RCC 7860 (cell line): ENCODE measurements at regions not wholly inside any gene's neighbourhood (a gene's known extent, or its start where the extent isn't known, plus 50 kb on each side); places are given as distances from the start of the nearest gene placed in this dataset.
"Not testable (repeated sequence)": the region's sequence is repeated elsewhere in the genome, so short reads cannot be mapped to it uniquely, and the experiment has no call there.

Source experiments
- DNase-seq: peaks from one replicate; pipeline ENCODE4 v3.0.0-alpha.2; 2015; ENCODE audit warnings: low spot score
- FAIRE-seq: peaks from 2 replicates; lab custom pipeline; 2012; peaks lifted over from hg19 to GRCh38; lab: Jason Lieb, UNC

DNA sequence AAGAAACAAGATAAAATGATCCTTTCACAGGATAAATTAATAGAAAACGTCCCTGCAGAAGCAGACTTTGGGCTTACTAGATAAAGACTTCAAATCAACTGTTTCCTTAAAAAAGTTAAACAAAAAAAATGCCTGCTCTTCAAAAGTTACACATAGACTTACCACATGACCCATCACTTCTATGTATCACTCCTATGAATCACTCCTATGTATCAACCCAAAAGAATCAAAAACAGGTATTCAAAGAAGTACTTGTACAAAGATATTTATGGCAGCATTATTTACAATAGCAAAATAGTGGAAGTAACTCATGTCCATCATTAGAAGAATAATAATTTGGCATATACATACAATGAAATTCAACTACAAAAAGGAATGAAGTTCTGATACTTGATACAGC lies 56.3 kb upstream of the PRDM9 start:
- FAIRE-seq: no peak
- DNase-seq: no peak

DNA sequence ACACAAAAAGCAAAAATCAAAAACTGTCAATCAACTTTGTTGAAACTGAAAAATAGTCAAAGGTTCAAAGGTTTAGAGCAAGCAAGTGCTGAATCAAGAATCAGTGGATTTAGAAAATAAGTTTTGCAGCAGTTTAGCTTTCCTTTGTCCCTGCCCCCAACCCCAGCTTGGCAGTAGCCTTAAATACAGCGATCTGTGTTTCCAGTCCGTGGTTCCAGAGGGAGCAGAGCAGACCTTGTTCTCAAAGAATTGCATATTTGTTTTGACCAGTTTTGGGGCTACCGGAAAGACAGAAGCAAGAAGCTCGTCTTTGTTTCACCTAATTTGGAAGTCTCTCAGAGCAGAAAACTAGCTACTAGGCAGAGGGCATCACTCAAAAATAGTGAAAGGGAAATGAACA lies 57.2 kb upstream of the PRDM9 start:
- DNase-seq: no peak
- no peak for FAIRE-seq

DNA sequence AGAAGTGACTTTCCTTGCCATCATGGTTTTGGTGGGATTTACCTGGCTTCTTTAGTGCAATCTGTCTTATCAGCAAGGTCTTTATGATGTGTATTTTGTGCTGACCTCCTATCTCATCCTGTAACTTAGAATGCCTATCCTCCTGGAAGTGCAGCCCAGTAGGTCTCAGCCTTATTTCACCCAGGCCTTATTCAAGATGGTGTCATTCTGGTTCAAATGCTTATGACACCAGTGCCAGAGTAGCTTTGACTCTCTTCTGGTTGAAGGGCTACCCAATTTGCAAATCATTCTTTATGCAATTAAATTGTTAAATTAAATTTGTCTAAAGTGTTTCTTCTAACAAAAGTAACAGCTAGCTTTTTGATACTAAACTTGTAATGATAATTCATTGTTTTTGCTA lies 58.8 kb upstream of the PRDM9 start:
- no peak for FAIRE-seq
- DNase-seq: no peak

DNA sequence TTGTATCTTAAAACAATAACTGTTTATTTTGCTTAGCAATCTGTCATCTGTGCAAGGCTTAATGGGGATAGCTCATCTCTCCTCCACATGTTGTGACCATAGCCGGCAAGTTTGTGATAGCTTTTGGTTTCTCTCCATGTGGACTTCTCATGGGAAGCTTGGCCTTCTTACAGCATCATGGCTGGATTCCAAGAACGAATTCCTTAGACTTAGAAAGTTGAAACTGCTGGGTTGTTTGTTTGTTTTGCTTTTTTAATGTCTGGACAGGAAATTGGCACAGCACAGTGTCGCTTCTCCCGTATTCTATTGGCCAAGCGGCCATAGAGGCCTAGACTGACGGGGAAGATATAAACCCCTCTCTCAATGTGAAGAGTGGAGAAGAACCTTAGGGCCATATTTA lies 61.0 kb upstream of the PRDM9 start:
- FAIRE-seq: no peak
- no peak for DNase-seq

DNA sequence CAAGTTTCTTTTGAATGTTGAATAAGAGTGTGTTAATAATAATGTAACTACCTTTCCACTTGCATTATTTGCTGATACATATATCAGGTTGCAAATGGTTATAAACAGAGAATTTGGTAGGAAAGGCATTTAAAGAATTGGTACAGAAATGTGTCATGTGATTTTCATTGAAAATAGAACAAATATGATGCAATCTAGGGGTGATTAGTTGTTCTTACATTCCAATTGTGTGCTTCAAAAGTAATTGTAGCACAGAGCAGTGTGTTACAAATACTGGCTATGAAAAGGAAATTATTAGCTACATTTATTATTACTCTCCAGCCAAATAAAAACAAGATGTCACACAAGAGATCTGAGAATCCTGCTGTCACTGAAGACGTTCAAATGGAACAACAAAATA lies 61.8 kb upstream of the PRDM9 start:
- FAIRE-seq (no peak), DNase-seq (no peak)

DNA sequence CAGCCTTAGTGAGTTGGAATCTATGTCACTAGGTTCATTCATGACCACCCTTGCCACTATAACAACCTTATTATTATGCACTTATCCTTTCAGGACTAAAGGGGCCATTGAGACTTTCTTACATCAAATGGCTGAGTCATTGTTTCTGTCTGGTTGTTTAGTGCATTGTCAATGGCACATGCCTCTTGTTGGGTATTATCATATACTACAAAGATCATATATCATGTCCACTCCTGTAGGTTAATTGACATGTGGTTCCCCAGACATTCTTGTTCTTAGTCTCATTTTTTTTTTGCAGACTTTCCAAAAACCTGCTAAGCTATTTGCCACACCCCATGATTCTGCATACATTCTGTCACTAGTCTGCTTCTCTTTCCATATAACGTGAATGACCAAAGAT lies 66.7 kb upstream of the PRDM9 start:
- FAIRE-seq: no peak

DNA sequence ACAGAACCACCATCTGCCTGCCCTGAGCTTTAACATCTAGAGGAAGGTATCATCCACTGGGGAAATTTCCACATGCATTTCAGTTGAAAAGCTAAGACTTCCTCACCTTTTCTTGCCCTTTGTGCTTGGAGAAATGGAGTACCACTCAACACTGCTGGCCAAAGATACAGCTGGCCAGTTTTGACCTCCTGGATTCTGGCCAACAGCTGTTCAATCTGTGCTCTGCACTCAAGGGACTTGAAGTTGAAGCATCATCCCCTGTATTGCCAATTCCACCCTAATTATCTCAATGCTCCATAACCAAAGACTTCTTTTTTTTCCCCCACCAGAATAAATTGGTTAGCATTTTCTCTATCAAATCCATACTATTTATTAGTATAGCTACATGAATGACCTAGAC lies 70.4 kb upstream of the PRDM9 start:
- no peak for FAIRE-seq
- no peak for DNase-seq

More for the DNA sequence above, 66.7 kb upstream of the PRDM9 start:
- no peak for DNase-seq

DNA sequence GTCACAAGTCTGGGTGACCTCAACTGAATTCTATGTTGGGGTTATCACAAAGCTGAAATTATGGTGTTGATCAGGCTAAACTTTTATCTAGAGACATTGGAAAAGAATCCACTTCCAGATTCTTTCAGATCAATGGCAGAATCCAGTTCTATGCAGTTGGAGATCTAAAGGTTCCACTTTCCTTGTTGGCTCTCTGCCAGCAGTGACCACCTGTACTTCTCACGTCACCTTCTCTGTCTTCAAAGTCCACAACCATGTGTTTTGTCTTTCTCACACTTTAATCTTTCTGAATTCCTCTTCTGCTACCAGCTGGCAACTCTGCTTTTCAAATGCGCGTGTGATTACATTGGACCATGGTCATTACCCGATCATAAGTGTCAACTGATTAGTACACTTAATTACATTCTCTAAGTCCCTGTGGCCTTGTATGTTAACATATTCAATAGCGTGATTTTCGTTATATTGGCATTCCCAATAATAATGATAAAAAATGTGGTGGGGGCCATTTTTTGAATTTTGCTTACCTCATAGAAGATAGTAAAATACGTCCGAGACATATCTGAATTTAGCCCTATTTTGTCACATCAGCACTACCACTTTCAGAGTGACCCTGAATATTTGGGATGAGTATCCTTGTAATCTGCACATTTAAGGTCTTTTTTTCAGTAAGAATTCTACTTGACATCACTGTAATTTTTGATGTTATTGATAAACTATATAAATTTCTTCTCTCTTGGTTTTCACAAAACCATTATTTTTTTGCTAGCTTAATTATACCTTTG lies 73.7 kb upstream of the PRDM9 start:
- no peak for DNase-seq
- FAIRE-seq: no peak

DNA sequence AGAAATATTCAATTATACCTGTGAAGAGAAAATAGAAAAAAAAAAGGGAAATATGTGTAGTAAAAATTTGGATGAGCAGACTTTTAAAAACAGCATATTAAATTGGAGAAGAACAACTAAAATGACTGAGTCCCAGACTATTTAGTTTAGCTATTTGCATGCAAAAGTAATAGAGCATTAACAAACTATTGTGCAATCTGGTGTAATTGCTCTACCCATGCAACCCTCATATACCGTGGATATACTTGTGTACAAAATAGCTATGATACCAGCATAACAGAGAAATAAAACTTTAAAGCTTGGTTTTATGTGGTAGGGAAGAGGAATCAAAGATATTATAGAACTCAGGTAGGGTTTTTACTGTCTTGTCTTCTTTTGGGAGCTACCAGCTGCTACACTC lies 78.7 kb upstream of the PRDM9 start:
- DNase-seq (no peak), FAIRE-seq (no peak)

DNA sequence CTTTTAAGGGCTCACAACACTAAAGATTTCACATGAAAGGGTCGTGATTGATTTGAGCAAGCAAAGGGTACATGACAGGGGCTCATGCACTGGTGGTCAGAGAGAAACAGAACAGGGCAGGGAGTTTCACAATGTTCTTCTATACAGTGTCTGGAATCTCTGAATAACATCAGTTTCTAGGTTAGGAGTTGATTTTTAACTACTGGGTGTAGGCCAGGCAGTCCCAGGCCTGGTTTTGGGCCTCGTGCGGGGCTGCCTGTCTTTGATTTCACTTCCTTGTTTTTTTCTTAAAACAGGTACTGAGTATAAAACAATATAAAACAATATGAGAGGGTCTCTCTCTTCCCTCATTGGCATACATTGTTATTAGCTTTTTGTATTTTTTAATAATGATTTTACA lies 87.2 kb upstream of the PRDM9 start:
- not testable (repeated sequence) for DNase-seq, FAIRE-seq

DNA sequence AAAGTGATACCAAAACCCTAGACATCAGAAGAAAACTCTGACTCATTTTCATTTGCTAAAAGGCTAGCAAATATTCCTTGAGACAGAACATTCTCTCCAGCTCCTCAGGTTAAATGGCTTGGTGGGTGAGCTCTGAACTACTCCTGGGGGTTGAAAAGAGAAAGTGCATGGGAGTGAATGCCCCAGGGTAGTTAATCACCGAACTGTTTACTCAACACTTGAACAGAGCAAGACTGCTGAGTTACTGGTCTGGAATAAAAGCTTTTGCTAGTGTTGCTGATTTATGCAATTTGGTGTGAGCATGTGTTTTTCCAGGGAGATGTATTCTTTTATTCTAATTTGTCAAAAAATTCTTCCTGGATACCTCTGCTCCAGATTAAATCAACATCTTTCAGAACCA lies 88.3 kb upstream of the PRDM9 start:
- FAIRE-seq (no peak), DNase-seq (no peak)

DNA sequence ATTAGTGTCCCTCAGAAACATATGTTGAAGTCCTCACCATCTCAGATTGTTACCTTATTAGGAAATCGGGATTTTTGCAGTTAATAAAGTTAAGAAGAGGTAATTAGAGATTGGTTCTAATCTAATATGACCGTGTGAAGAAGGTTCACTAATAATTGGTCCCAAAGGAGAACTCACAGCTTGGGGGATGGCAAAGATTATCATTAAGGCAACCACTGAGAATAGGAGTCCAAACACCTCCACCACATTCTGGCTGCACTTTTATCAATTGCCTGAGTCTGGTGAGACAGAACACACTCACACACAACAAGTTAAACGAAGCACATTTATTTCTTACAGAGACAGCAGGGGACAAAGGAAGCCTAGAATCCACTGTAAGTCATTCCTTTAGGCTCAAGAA lies 94.9 kb upstream of the PRDM9 start:
- DNase-seq: no peak
- FAIRE-seq: no peak

DNA sequence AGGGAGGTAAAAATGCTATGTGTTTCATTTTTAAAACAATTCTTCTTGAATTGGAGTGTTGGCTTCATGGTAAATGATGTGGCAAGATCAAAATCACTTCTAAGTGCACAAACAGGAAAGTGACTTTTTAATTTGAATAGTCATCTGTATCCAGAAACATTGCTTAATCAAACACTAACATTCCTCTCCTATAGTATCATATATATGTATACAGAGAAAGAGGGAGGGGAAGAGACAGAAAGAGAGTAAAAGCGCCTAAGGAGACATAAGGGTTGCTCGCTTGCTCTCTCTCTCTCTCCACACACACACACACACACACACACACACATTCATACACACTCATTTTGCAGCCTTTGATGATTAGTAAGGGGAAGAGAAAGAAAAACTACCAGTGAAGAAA lies 95.4 kb upstream of the PRDM9 start:
- no peak for FAIRE-seq
- no peak for DNase-seq

DNA sequence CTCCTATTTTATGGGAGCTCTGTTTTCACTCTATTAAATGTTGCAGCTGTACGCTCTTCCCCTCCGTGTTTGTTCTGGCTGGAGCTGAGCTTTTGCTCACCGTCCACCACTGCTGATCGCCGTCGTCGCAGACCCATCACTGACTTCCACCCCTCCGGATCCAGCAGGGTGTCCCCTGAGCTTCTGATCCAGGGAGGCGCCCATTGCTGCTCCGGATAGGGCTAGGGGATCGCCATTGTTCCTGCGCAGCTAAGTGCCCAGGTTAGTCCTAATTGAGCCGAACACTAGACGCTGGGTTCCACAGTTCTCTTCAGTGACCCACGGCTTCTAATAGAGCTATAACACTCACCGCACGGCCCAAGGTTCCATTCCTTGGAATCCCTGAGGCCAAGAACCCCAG lies 96.2 kb upstream of the PRDM9 start:
- DNase-seq (no peak), FAIRE-seq (no peak)

DNA sequence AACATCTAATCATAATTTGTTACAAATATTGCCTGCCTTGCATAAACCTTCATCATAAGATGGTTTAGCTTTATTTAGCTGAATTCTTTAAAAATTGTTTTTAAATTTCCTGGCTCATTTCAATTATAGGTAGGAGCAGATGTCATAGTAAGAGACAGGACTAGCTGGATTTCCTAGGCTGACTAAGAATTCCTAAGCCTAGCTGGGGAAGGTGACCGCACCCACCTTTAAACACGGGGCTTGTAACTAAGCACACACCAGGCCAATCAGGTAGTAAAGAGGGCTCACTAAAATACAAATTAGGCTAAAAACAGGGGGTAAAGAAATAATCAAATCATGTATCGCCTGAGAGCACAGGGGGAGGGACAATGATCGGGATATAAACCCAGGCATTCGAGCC lies 96.6 kb upstream of the PRDM9 start:
- not testable (repeated sequence) for DNase-seq, FAIRE-seq

DNA sequence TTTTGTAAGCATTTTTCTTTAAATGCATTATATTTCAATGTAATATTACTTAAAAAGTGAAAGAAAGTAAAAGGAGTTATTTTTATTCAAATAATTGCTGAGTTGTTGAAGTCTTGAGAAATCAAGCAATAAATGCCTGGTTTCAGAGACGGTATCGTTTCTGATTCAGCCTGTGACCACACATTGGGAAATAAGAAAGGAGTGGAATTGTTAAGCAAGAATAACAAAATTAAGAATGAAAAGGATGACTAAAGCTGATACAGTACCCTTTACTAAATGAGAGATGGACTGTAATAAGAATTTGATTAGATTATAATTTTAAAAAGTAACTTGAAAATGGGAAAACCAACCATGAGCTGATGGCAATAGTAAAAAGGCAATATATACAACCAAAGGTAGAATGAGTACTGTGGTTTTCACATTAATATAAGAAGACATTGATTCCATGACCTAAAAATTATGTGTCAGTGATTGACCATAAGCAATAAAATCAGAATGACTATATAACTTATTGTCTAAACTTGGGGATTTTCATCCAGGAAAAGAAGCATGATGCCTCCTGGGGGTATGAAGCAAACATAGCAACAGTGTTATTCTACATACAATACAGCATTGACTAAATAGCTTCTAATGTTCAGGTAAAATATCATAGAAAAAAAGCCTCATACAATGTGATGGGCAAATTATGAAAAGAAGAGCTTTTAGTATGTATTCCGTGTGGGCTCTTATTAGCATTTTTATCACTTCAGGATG lies 101.9 kb upstream of the PRDM9 start:
- FAIRE-seq: no peak
- no peak for DNase-seq

DNA sequence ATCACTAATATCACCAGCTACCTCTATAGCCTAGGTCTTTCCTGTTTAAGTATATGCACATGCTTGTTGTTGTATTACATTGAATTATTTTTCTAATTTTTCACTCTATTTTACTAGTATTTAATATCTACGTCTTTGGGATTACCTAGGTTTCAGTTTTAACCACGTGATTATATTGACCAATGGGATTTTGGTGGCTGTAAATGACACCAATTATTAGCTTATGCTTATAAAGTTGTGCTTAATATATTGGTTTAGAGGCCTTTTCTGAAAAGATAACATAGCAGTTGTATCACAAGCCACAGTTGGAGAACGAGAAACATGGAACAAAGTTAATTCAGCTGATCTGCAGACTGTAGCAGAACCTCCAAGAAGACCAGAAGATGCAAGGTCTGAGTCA lies 104.8 kb upstream of the PRDM9 start:
- no peak for FAIRE-seq
- no peak for DNase-seq

DNA sequence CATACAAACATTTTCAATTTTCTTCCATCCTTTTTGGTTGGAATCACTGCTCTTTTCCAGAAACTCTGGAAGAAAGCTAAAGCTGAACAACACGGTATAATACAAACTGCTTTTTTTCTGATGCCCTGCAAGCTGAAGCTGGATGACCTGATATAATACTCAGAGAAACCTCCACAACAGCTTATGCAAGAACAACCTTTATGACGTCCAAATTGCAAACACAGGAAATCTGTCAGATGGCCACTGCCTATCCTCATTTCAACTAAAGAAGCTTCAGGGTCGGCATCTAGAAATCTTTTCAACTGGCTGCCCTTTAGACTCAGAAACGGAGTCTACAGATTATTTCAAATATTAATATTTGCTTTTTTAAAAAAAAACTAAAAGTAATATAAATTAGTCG lies 106.5 kb upstream of the PRDM9 start:
- no peak for FAIRE-seq
- no peak for DNase-seq

DNA sequence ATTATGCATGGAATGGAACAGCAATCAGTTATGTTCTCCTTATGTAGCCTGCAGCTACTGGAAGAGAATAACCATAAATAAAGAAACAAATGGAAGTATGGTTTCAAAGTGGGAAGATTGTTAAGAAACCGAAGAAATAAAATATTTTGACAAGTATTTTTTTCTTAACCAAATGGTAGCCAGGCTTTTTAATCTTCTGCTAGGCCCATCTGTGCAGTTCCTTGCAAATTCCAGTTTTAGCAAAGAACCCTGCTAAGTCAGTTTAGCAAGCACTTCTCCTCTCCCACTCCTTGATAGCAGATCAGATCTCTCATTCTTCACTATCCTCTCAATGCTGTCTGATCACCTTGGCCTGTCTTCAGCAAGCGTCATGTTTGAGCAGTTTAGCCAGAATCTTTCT lies 111.1 kb upstream of the PRDM9 start:
- DNase-seq: no peak
- no peak for FAIRE-seq

DNA sequence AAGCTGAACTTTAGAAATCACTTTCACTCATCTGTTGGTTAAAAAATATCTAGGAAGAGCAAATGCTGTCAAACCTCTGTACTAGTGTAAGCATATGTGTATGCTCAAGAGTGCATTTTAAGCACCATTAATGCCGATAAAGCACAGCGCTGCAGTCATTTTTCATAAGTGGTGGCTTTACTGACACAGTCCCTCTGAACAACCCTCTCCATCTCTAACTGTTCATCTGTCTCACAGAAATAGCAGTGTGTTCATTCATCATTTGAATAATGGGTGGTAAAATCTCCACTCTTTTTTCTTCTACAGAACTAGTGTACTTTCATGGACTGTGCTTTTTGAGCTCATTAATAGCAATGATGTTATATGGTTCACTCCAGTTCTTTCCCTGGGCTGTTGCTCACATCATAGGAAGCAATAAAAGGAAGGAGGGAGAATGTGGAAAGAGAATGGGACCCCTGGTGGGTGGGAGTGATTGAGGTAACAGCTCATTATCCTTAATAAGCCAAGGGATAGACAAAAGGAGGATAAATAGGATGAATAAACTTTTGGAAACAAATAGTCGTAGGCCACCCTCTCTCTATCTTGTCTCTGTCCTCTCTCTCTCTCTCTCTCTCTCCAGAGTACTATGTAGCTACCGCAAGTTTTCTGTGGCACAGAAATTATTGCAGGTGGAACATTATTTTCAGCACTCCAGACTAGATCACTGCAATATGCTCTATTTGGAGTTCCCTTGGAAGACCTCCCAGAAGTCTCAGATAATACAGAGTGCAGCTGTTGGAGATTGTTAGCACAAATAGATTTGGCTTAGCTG lies 117.9 kb upstream of the PRDM9 start:
- FAIRE-seq: no peak
- no peak for DNase-seq

DNA sequence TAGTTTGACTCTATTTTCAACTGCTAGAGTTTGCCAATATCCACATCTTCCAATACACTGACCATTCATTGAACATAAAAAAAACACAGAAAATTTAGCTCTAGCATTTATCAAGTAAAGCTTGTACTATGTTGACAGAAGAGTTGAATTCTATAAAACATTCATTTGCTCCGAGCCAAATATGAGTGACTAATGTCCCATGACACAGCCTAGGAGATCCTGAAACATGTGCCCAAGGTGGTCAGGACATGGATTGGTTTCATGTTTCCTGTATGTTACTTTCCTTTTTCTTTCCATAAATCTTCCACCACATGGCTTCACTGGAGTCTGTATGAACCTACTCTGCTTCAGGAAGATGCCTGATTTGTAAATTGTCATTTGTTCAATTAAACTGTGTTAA lies 122.4 kb upstream of the PRDM9 start:
- DNase-seq: no peak
- FAIRE-seq: no peak

DNA sequence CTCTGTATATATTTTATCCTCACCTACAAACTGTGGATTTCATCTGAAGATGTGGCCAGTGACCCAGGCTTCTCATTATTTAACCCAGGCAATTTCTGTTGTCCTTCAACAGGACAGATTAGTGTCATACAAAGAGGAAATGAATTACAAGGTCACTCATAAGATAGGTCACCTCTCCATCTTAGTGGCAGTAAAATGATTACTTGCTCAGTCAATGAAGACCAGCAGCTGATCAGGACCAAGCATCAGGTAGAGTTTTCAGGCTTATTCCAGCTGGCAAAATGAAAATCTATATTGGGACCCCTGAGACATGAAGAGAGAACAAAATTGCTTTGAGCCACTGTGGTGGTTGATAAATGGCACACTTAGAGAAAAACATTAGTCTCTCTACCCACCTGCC lies 135.2 kb upstream of the PRDM9 start:
- FAIRE-seq (no peak), DNase-seq (no peak)
